ENCODE measurements at regions not wholly inside any gene's neighbourhood (a gene's known extent, or its start where the extent isn't known, plus 50 kb on each side); places are given as distances from the start of the nearest gene placed in this dataset.

DNA sequence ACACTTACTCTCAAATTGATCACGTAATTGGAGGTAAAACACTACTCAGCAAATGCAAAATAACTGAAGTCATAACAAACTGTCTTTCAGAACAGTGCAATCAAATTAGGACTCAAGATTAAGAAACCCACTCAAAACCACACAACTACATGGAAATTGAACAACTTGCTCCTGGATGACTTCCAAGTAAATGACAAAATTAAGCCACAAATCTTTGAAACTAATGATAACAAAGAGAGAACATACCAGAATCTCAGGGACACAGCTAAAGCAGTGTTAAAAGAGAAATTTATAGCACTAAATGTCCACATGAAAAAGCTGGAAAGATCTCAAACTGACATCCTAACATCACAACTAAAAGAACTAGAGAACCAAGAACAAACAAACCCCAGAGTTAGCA is 540.5 kb upstream of the CDH18 start:
- no peak for DNase-seq

DNA sequence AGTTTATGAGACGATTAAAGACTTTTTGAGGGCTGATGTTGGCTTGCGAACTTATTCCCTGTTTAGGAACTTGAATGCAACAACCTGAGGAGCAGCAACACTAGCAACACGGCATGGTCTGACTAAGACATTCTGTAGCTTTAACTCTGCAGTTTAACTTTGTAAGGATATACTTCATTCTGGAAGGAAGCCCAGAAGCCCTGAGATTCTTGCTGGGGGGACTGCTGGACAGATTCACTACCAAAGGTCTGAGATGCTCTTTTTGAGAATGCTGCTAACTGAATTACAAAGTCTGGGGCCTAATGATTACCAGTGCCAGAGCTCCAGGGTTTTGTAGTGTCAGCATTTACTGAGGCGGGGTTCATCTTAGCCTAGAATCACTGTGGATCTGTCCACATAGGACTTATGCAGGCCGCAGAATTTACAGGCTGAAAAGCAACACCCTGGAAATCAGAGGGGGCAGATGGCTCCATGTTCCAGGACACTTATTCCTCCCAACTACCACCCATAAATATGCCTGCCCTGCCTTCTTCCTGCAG is 537.1 kb upstream of the CDH18 start:
- DNase-seq = no peak

DNA sequence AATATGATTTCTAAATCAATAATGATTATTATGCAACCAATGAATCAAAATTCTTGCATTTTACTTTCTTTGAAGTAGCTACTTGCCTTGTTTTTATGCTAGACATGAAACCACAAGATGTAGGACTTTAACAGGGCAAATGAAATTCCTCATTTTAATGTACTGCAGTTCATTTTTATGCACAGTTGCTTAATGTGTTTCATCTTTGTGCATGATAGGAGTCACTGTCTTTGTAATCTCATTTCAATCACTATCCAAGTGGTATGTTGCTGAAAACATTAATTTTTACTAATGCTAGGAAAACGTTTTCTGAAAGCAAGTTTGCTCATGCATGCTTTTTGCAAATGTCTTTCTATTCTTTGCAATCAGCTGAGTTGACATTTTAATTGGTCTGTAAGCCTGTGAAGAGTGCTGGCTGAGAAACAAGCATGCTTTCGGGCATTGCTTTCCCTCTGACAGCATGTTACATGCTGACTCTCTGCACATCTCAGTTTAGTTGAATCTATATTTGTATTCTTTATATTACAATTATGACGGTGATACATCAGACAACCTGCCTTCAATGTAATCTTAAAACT is 535.0 kb upstream of the CDH18 start:
- DNase-seq = no peak

DNA sequence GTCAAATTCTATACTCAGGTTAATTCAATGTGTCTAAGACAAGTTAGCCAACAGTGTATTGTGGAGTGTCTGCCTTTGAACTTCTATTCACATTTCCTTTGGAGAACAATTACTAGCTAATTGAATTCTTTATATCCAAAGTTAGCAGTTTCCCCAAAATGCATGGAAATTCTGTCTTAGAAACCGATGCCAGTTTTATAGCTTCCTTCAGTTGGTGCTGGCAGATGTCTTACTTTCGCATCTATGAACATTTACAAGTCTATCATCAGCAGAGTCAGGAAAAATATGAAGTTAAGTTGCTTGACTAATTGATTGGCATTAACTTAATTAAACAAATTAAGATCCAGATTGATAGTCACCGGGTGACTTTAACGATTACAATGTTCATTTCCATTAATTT is 527.6 kb upstream of the CDH18 start:
- no peak for DNase-seq

DNA sequence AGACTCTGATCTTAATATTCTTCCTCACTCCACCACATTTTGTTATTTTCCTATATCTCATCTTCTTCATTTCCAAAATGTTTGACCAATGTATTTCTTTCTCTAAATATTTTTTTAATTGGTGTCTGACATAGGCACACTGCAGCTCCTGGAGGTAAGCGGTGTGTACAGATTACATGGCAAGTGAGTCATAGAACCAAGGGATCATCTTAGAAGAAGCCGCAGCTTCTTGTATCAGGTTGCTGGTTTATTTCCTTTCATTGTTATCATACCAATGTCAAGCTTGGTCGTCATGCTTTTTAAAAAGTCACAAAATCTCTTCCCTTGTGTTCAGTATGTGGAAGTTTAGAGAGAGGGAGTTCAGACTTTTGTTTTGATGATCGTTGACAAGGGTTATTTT is 526.1 kb upstream of the CDH18 start:
- no peak for DNase-seq

DNA sequence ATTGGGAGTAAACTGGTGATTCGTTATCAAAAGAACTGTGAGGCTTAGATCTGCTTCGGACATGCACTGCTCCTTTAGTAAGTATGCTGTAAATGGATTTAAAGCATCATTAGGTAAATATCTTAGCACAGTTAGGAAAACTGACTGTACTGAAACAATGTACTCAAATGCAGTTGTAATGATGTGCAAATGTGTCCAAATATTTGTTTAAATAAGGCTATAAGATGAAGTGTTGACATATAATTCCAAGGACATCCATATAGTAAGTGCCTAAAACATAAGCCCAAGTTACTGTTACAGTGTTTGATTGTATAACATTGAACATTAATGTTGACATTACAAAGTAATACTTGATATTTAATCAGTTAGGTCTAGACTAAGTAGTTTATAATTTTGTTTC is 512.5 kb upstream of the CDH18 start:
- DNase-seq = no peak

DNA sequence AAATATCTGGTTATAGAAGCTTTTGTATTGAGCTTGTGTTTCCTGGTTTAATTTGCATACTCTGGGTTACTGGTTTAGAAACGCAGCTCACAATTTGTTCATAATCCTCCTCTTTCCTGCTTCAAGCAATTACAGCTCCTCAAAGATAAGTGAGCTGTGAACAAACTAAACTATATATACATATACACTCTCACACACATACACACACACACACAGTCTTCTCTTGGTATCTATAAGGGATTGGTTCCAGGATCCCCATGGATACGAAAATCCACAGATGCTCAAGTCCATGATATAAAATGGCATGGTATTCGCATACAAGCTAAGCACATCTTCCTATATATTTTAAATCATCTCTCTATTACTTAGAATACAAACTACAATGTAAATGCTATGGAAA is 510.9 kb upstream of the CDH18 start:
- DNase-seq = no peak

DNA sequence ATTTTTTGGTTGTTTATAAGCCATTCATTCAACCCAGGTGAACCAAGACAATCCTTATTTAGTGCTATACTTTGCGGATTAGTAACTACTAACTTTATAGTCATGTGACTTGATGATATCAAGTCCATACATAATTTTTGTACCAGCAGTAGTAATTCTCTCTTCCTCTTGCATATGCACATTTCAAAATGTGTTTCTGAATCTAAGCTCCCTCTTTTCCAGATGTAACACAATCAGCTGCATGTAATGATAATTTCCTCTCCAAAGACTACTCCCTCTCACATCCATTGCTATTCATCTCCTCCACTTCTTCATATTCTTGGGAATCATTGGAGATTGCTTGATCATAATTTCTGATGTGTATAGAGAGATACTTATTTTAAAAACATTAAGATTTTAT is 510.1 kb upstream of the CDH18 start:
- DNase-seq = no peak

DNA sequence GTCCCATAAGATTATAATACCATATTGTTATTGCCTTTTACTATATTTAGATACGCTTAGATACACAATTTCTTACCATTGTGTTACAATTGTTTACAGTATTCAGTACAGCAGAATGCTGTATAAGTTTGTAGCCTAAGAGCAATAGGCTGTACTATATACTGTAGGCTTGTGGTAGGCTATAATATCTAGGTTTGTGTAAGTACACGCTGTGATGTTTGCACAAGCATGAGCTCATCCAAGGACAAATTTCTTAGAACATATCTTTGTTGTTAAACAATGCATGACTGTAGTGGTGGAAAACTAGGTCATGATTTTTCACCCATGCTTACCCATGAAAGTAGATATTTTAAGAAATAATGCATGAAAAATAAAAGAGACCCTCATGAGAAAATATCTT is 509.4 kb upstream of the CDH18 start:
- no peak for DNase-seq

DNA sequence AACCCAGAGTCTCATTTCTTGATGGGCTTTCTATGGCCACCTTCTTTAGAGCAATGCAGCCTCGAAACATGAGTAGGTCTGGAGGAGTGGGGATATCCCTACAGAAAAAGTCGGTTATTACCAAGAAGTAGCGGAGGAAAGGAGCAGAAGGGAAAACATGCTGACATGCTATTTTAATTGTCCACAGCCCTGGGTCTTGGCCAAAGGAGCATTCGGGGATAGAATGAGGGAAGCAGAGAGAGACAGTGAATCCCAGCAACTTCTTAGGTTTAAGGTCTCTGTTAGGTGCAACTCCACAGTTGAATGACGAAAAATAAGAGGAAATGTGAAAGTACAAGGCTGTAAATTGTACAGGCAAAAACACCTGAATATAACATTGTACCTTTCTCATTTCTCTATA is 506.7 kb upstream of the CDH18 start:
- no peak for DNase-seq

DNA sequence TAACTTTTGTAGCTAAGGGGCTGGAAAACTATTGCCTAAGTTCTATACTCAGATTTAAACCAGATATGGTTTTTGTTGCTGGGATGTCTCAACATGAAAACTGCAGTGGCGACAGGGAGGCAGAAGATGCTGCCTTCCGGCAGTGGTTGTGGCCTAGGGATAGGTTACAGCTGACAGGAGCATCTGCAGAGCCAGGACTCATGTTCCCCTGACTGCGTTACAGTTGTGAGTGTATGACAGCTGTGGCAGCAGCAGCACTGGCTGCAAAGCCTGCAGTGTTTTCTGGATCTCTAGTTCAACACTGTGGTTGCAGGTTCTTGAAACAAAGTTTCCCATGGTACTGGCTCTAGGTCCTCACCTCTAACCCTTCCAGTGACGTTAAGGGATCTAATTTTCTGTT is 498.8 kb upstream of the CDH18 start:
- DNase-seq = no peak

DNA sequence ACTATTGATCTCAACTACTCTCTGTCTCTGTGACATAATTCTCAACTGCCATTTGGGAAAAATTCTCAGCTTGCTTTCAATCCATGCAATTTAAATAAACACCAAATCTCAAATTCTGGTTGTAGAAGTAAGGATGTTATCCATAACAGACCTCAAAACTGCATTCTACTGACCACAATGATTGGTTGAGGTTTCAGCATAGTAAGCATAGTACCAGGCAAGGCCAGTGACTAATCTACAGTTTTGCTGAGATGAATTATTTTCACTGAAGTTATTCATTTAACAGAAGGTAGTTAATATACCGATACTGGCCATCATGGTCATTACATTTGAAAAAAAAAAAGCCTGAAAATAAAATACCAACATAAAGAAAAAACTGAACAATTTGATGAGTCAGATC is 488.0 kb upstream of the CDH18 start:
- DNase-seq = no peak

DNA sequence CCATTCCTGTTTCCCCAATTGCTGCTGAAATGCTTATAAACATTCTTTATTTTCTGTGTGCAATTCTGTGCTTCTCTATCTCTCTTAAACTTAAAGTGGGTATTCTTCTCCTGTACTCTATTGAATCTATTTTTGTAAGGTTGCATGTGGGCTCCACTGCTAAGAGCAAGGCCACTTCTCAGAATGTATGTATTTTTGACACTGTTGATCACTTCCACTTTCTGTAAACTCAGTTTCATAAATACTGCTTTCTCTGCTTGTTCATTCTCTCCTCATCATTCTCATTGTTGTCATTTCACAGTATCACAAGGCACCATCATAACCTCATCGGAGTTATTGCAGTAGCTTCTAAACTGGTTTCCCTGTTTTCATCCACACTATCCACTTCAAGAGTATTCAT is 483.0 kb upstream of the CDH18 start:
- no peak for DNase-seq

DNA sequence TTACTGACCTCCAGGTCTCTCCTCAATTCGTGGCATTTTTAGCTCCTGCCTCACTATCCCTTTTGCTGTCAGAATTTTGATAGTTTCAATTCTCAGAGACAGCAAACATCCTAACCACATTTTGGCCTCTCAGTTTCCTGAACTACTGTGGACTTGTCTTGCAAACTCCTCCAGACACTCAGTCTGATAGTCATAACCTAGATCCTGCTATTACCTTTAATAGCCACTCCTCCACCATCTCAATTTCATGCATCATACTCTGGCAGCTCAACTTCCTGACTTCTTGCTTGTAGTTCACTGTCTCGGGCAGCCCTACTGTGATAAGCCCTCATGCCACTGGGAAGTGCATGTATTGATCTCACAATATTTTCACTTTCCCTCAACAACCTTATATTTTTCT is 481.8 kb upstream of the CDH18 start:
- no peak for DNase-seq

DNA sequence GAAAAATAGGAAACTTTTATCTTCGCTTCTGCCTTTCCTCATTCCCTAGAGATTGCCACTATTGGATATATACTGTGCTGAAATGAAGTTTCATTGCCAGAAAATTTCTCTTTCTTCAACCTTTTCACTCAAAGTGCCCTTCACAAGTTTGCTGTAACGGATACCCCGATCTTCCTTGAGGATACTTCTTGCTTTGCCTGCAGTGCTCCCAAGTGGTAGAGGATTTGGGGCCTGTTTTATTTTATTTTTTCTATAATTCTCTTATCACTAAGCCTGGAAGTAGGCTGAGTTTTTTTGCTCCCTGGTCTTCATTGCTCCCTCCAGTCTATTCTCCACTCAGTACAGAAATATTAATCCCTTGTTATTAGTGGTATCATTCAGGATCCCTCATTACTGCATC is 481.4 kb upstream of the CDH18 start:
- no peak for DNase-seq

DNA sequence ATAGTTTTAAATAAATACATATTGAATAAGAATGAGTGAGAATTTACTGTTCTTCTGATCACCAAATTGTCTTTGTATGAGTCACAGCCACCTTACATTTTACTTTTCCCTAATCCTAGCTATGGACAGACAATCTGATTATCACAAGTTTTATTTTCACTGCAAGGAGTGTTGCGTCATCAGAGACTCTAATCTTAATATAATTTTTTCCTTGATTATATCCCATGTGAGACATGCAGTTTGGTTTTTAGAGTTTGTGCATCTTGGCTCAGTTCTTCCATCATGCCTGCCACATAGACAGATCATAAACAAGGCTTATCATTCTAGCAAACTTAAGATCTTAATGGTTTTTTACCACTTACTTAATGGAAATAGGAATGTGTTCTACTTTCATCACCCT is 478.5 kb upstream of the CDH18 start:
- DNase-seq = no peak

DNA sequence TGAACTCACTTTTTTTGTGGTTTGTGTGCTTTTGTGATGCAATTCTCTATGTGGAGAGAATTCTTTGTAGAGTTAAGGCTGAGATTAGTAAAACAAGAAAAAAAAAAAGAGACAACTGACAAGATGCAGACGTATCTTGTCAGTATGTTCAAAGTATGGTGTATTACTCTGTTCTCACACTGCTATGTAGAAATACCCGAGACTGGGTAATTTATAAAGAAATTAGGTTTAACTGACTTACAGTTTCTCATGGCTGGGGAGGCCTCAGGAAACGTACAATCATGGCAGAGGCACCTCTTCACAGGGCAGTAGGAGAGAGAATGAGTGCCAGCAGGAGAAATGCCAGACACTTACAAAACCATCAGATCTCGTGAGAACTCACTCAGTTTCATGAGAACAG is 475.2 kb upstream of the CDH18 start:
- DNase-seq = no peak

DNA sequence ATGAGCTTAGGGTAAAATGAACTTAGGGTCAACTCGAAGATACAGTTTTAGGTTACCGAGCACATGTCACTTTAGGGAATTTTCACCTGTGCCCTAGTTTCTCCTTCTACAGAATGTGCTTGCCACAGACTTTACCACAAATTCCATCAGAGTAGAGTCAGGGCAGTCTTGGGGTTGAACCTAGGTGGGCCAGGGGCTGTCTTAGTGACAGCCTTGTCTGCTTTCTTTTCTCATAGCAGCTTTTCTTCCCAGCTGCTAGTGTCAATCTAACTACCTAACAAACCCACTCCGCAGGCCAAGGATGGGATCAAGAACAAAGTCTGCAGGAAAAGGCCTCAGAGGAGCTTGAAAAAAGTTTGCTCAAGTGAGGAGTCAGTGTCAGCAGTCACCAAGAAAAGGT is 458.1 kb upstream of the CDH18 start:
- no peak for DNase-seq

DNA sequence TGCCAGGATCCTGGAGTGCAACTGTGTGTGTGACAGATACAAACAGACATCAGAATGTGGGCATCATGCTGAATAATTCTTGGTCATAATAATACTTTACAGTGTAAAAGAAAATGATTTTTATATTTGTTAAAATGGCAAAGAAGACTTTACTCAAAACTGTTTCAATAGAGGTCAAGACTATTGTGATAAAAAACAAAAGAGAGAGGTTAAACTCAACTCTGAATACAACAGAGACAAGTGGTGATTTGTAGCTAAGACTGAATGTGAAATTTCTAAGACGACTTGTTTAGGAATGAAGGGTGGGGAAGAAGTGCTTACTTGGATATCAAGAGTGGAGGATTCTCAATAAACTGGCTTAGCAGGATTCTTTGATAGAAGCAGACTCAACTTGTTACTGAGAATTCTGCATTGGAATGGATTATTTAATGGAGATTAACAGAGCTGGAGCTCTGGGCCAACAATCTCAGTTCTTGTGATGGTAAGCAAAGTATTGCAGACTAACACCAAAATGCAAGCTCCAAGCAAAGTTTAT is 457.4 kb upstream of the CDH18 start:
- no peak for DNase-seq

DNA sequence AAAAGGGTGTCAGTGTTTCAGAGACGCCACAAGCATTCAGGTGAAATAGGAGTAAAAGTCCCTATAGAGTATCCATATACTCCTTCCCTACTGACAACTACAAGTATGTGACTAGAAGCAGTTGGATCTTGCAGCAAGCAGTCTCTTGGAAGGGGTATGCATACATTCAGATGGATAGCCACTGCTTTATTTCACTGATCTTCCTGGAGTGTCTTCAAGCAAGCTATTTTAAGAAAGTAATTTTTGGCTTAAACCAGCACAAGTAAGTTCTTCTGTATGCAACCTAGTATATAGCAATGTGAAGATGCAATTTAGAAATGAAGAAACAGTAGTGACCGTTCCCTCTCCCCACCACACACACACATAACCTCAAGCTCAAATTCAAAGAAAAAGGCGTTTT is 446.8 kb upstream of the CDH18 start:
- no peak for DNase-seq

DNA sequence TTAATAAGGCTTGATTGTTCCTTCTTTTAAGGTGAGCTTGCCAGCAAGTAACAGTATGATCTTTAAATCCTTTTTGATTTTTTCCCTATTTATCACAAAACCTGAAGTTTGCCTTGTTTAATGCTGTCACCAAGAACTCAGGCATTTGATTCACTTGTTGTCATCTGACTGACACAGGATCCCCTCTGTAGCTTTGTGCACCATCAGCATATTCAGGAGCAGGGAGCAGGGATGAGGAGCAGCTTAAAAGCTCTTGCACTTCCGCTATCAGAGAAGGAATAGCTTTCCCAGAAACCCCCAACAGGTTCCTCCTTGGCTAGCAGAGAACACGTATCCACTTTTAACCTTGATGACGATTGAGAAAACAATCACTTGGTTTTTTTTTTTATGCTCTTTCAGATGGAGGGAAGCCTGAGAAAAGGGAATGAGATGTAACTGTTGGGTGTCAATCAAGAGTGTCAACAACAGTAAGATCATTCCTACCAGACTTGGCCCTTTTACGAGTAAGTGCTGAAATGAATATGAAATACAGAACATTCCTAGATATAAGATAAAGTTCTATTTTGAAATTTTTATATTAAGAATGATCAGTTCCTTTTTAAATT is 433.1 kb upstream of the CDH18 start:
- no peak for DNase-seq
